ENCODE measurements at regions not wholly inside any gene's neighbourhood (a gene's known extent, or its start where the extent isn't known, plus 50 kb on each side); places are given as distances from the start of the nearest gene placed in this dataset.
A peak's percentile ranks its signal among the peaks of the same experiment; 100 is the strongest.

GRCh38 chr18:79613186-79613931 lies 66.2 kb upstream of the CTDP1 start:
- H3K4me3 ChIP-seq (ENCODE audit: low read depth, low read length) = no peak overlapping the region
- CTCF ChIA-PET = interaction anchor here (1.0 to 1.7 kb wide), 2 partner anchors 12 to 31 kb away, joined by 3 to 4 read pairs; no protein-coding TSS in a partner anchor
- POLR2A ChIA-PET = interaction anchor here (0.6 to 0.7 kb wide), 2 partner anchors 13 to 300 kb away, joined by 3 to 5 read pairs; no protein-coding TSS in a partner anchor
- no peak for TF ChIP-seq CTCF (IDR thresholded peaks at IDR 0.05; ENCODE audit: insufficient read depth, low read length, missing control alignments)
- DNase-seq (ENCODE audit: low read depth, low spot score) = no peak

- H3K4me3 ChIP-seq (ENCODE audit: low read depth, low read length) = no peak overlapping the region
- no peak for TF ChIP-seq CTCF (IDR thresholded peaks at IDR 0.05; ENCODE audit: insufficient read depth, low read length, missing control alignments)
- no peak for DNase-seq (ENCODE audit: low read depth, low spot score)
- ChIA-PET POLR2A (interaction anchor here (0.6 kb wide), 1 partner anchor 299 kb away, joined by 5 read pairs; no protein-coding TSS in a partner anchor), CTCF (interaction anchor here (1.0 to 1.7 kb wide), 2 partner anchors 12 to 30 kb away, joined by 3 read pairs; no protein-coding TSS in a partner anchor)
Measured at GRCh38 chr18:79614211-79614955, 65.2 kb upstream of the CTDP1 start.

- no peak for TF ChIP-seq CTCF (IDR thresholded peaks at IDR 0.05; ENCODE audit: insufficient read depth, low read length, missing control alignments)
- ChIA-PET POLR2A (no interaction called here), CTCF (interaction anchor here (1.0 kb wide), 1 partner anchor 13 kb away, joined by 3 read pairs; no protein-coding TSS in a partner anchor)
- no peak overlapping the region for H3K4me3 ChIP-seq (ENCODE audit: low read depth, low read length)
- no peak for DNase-seq (ENCODE audit: low read depth, low spot score)
Measured at GRCh38 chr18:79615091-79615490, 64.5 kb upstream of the CTDP1 start.

GRCh38 chr18:79615586-79615985 lies 64.0 kb upstream of the CTDP1 start:
- POLR2A ChIA-PET = no interaction called here
- no peak overlapping the region for H3K4me3 ChIP-seq (ENCODE audit: low read depth, low read length)
- no peak for DNase-seq (ENCODE audit: low read depth, low spot score)
- TF ChIP-seq CTCF (IDR thresholded peaks at IDR 0.05; ENCODE audit: insufficient read depth, low read length, missing control alignments) = no peak
- CTCF ChIA-PET = interaction anchor here (1.0 to 1.3 kb wide), 2 partner anchors 14 to 238 kb away, joined by 3 to 4 read pairs; no protein-coding TSS in a partner anchor

- H3K4me3 ChIP-seq (ENCODE audit: low read depth, low read length) = peak overlapping the region; percentile 35
- no peak for DNase-seq (ENCODE audit: low read depth, low spot score)
- TF ChIP-seq CTCF (IDR thresholded peaks at IDR 0.05; ENCODE audit: insufficient read depth, low read length, missing control alignments) = no peak
- ChIA-PET CTCF (interaction anchor here (1.3 kb wide), 1 partner anchor 239 kb away, joined by 4 read pairs; no protein-coding TSS in a partner anchor), POLR2A (no interaction called here)
Measured at GRCh38 chr18:79616651-79617510, 62.7 kb upstream of the CTDP1 start.

All from AG04449 (cell line).